GM12878 (cell line): ENCODE measurements at regions not wholly inside any gene's neighbourhood (a gene's known extent, or its start where the extent isn't known, plus 50 kb on each side); places are given as distances from the start of the nearest gene placed in this dataset.

ENCODE experiments used
- ATAC-seq: fragments of 200-7000 bp; cut with Tn5 transposase; 3 replicates; pipeline ENCODE4 v1.9.1; 2020; ENCODE audit warnings: mild to moderate bottlenecking, moderate library complexity
- BruUV-seq: library from RNA; stranded (reverse); fragments of 400-500 nt; replicated peaks from 2 replicates; lab custom pipeline; 2021; lab: Mats Ljungman, UMichigan
- CTCF ChIA-PET: fragments of 300-600 bp; sonication (Branson Sonifier 250); formaldehyde crosslinking; extraction: SDS; loops from one replicate; lab custom pipeline; 2021; ENCODE audit warnings: inconsistent platforms; lab: Yijun Ruan, JAX
- POLR2A ChIA-PET: fragments of 350-600 bp; formaldehyde crosslinking; extraction: SDS; loops from one replicate; lab custom pipeline; 2021; ENCODE audit warnings: inconsistent platforms; lab: Charles Lee
- RAD21 ChIA-PET: fragments of 300-600 bp; sonication (Branson Sonifier 250); formaldehyde crosslinking; loops from one replicate; lab custom pipeline; 2023; ENCODE audit warnings: antibody characterized with exemption; ENCODE audit not compliant: unreplicated experiment; lab: Charles Lee
- SMC1A ChIA-PET: fragments of 300-600 bp; sonication (Branson Sonifier 250); formaldehyde crosslinking; loops from one replicate; lab custom pipeline; 2023; ENCODE audit not compliant: unreplicated experiment, uncharacterized antibody; lab: Charles Lee
- DNase-seq: peaks from one replicate; pipeline ENCODE4 v3.0.0-alpha.2; 2011; ENCODE audit warnings: low read depth, low spot score
- FAIRE-seq: peaks from 3 replicates; lab custom pipeline; 2011; peaks lifted over from hg19 to GRCh38; lab: Jason Lieb, UNC
- H2AFZ ChIP-seq: 2 replicates; pipeline ENCODE4 v1.6.0; 2011; ENCODE audit warnings: low read depth, low read length, control low read depth; ENCODE audit not compliant: control insufficient read depth
- H3K27ac ChIP-seq: 2 replicates; pipeline ENCODE4 v1.5.1; 2011; ENCODE audit warnings: control low read depth; ENCODE audit not compliant: control insufficient read depth, insufficient read depth
- H3K27me3 ChIP-seq, 2 experiments: replicated peaks in 1 of 2; 2 replicates each; pipeline versions ENCODE4 v1.6.0 to v1.6.1; 2011; ENCODE audit warnings: low read length in 1 of 2; ENCODE audit not compliant: control insufficient read depth in 2 of 2, insufficient read depth in 2 of 2
- H3K36me3 ChIP-seq, 2 experiments: 2 replicates each; pipeline ENCODE4 v1.5.1; 2011; ENCODE audit warnings: low read length in 1 of 2; ENCODE audit not compliant: control insufficient read depth in 2 of 2, insufficient read depth in 2 of 2
- H3K4me1 ChIP-seq: 2 replicates; pipeline ENCODE4 v1.6.1; 2011; ENCODE audit warnings: mild to moderate bottlenecking, low read length, moderate library complexity, mixed read lengths; ENCODE audit not compliant: control insufficient read depth, insufficient read depth
- H3K4me2 ChIP-seq: 2 replicates; pipeline ENCODE4 v1.6.0; 2011; ENCODE audit warnings: control low read depth; ENCODE audit not compliant: control insufficient read depth, insufficient read depth
- H3K4me3 ChIP-seq: fragments of 200-600 bp; sonication (generic); 2 replicates; pipeline ENCODE4 v1.5.1; 2016
- H3K79me2 ChIP-seq: 2 replicates; pipeline ENCODE4 v1.6.0; 2011; ENCODE audit warnings: low read length; ENCODE audit not compliant: control insufficient read depth, insufficient read depth
- H3K9ac ChIP-seq: 2 replicates; pipeline ENCODE4 v1.8.0; 2011; ENCODE audit warnings: low read length, control low read depth, mixed read lengths; ENCODE audit not compliant: control insufficient read depth, insufficient read depth
- H3K9me3 ChIP-seq: replicated peaks from 3 replicates; pipeline ENCODE4 v1.5.1; 2011; ENCODE audit warnings: mild to moderate bottlenecking, low read length; ENCODE audit not compliant: control insufficient read depth, insufficient read depth
- H4K20me1 ChIP-seq: 2 replicates; pipeline ENCODE4 v1.6.0; 2011; ENCODE audit not compliant: control insufficient read depth, insufficient read depth
- CEBPB ChIP-seq, 2 experiments: fragments of 150-350 bp in 1 of 2; IDR thresholded peaks; 2 replicates each; pipeline ENCODE4 v1.6.1; 2012 to 2014; ENCODE audit warnings: low read depth in 2 of 2, low read length in 2 of 2, borderline replicate concordance in 1 of 2, inconsistent platforms in 1 of 2
- HCFC1 ChIP-seq: fragments of 150-350 bp; IDR thresholded peaks from 2 replicates; pipeline ENCODE4 v1.6.1; 2014; ENCODE audit warnings: low read length
- MTA2 ChIP-seq: fragments of 450-650 bp; IDR thresholded peaks from 2 replicates; pipeline ENCODE4 v1.6.1; 2016; ENCODE audit warnings: low read depth, mild to moderate bottlenecking, moderate library complexity
- MYB ChIP-seq: fragments of 150-350 bp; IDR thresholded peaks from 2 replicates; pipeline ENCODE4 v1.6.1; 2014; ENCODE audit warnings: mild to moderate bottlenecking, low read depth, low read length, borderline replicate concordance
- POLR2AphosphoS5 ChIP-seq: IDR thresholded peaks from 2 replicates; pipeline ENCODE4 v1.6.1; 2011; ENCODE audit warnings: mild to moderate bottlenecking, low read length, inconsistent platforms
- USF2 ChIP-seq: IDR thresholded peaks from 2 replicates; pipeline ENCODE4 v1.6.1; 2011; ENCODE audit warnings: low read depth, low read length, improper control_type of control experiment, borderline replicate concordance
- ZBTB11 ChIP-seq: fragments of 450-650 bp; formaldehyde crosslinking; IDR thresholded peaks from 2 replicates; pipeline ENCODE4 v1.5.0; 2022; ENCODE audit warnings: mild to moderate bottlenecking, missing genetic modification characterization
- ZBTB4 ChIP-seq: fragments of 450-650 bp; formaldehyde crosslinking; IDR thresholded peaks from 2 replicates; pipeline ENCODE4 v1.4.0; 2022; ENCODE audit warnings: mild to moderate bottlenecking, moderate library complexity
- WGBS: methylation state at CpG from one replicate; pipeline ENCODE4 v1.1.6; 2016; ENCODE audit warnings: low lambda C conversion rate; ENCODE audit not compliant: insufficient replicate concordance, insufficient coverage; ENCODE audit errors: missing lambda C conversion rate; 5-methylcytosine and 5-hydroxymethylcytosine counted together
- in situ Hi-C: fragments of 300-500 bp; cut with MboI; formaldehyde crosslinking; loops from 9 replicates; pipeline ENCODE4 v1.14.3; 2018; ENCODE audit warnings: mixed read lengths
- intact Hi-C: fragments of 100-400 bp; cut with micrococcal nuclease; formaldehyde crosslinking; loops from one replicate; pipeline ENCODE4 v1.14.2; 2022; ENCODE audit not compliant: unreplicated experiment
- TF ChIP-seq, protein P1 (sequence below): fragments of 450-650 bp; IDR thresholded peaks from 2 replicates; pipeline ENCODE4 v1.6.1; 2017; ENCODE audit warnings: mild to moderate bottlenecking, moderate library complexity

- Histone ChIP-seq H4K20me1 (no peaks in the 10 kb centered on the region), H3K36me3 (no peaks in the 10 kb centered on the region), H3K4me2 (no peak overlapping the region), H3K27me3 (no peaks in the 10 kb centered on the region), H3K4me1 (no peaks in the 10 kb centered on the region), H2AFZ (no peak overlapping the region), H3K79me2 (no peaks in the 10 kb centered on the region), H3K9ac (no peak overlapping the region), H3K27ac (no peak overlapping the region), H3K9me3 (peaks cover 6% of the 10 kb centered on the region; the same call in 2 of the 3 replicates), H3K4me3 (no peak overlapping the region)
- intact Hi-C loops (no loop called here), in situ Hi-C loops (no loop called here)
- ATAC-seq (no peak), FAIRE-seq (no peak), DNase-seq (no peak)
- BruUV-seq: no TSS peak
- ChIA-PET RAD21 (no interaction called here), POLR2A (no interaction called here), SMC1A (no interaction called here), CTCF (no interaction called here)
- 30% methylated on average over 23 of the region's 25 CpGs for WGBS
- TF ChIP-seq HCFC1: no peak
- TF ChIP-seq USF2: no peak
- no peak for TF ChIP-seq MYB
- no peak for TF ChIP-seq CEBPB (IDR thresholded peaks at IDR 0.05; ENCODE audit: borderline replicate concordance in 1 of 2, low read depth in 2 of 2, low read length in 2 of 2)
- no peak for TF ChIP-seq POLR2AphosphoS5
- no peak for TF ChIP-seq ZBTB11 (CRISPR knock-in tag)
- TF ChIP-seq ZBTB4 (CRISPR knock-in tag): no peak
- TF ChIP-seq, protein P1, sequence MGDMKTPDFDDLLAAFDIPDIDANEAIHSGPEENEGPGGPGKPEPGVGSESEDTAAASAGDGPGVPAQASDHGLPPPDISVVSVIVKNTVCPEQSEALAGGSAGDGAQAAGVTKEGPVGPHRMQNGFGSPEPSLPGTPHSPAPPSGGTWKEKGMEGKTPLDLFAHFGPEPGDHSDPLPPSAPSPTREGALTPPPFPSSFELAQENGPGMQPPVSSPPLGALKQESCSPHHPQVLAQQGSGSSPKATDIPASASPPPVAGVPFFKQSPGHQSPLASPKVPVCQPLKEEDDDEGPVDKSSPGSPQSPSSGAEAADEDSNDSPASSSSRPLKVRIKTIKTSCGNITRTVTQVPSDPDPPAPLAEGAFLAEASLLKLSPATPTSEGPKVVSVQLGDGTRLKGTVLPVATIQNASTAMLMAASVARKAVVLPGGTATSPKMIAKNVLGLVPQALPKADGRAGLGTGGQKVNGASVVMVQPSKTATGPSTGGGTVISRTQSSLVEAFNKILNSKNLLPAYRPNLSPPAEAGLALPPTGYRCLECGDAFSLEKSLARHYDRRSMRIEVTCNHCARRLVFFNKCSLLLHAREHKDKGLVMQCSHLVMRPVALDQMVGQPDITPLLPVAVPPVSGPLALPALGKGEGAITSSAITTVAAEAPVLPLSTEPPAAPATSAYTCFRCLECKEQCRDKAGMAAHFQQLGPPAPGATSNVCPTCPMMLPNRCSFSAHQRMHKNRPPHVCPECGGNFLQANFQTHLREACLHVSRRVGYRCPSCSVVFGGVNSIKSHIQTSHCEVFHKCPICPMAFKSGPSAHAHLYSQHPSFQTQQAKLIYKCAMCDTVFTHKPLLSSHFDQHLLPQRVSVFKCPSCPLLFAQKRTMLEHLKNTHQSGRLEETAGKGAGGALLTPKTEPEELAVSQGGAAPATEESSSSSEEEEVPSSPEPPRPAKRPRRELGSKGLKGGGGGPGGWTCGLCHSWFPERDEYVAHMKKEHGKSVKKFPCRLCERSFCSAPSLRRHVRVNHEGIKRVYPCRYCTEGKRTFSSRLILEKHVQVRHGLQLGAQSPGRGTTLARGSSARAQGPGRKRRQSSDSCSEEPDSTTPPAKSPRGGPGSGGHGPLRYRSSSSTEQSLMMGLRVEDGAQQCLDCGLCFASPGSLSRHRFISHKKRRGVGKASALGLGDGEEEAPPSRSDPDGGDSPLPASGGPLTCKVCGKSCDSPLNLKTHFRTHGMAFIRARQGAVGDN: no peak
- TF ChIP-seq MTA2: no peak
Measured at GRCh38 chr1:4010814-4011605, 110.9 kb upstream of the C1orf174 start.
